ENCODE measurements at regions not wholly inside any gene's neighbourhood (a gene's known extent, or its start where the extent isn't known, plus 50 kb on each side); places are given as distances from the start of the nearest gene placed in this dataset.

DNA sequence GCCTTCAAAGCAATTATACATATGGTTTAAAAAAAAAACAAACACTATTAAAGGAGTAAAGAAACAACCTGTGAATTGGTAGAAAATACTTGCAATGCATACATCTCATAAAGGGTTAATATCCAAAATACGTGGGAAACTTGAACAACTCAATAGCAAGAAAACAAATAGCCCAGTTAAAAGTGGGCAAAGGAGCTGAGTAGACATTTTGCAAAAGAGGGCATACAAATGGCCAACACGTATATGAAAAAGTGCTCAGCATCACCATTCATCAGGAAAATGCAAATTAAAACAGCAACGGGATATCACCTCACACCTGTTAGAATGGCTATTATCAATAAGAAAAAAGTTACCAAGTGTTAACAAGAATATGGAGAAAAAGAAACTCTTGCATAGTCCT lies 298.3 kb upstream of the RBMS1 start:
- Histone ChIP-seq H3K4me1 (no peaks in the 10 kb centered on the region), H3K27me3 (no peaks in the 10 kb centered on the region), H3K27ac (no peak overlapping the region), H3K36me3 (no peaks in the 10 kb centered on the region), H3K9me3 (no peaks in the 10 kb centered on the region), H3K4me3 (no peak overlapping the region)
- intact Hi-C loops (cut with DNase I): no loop called here
- TF ChIP-seq, protein P1, sequence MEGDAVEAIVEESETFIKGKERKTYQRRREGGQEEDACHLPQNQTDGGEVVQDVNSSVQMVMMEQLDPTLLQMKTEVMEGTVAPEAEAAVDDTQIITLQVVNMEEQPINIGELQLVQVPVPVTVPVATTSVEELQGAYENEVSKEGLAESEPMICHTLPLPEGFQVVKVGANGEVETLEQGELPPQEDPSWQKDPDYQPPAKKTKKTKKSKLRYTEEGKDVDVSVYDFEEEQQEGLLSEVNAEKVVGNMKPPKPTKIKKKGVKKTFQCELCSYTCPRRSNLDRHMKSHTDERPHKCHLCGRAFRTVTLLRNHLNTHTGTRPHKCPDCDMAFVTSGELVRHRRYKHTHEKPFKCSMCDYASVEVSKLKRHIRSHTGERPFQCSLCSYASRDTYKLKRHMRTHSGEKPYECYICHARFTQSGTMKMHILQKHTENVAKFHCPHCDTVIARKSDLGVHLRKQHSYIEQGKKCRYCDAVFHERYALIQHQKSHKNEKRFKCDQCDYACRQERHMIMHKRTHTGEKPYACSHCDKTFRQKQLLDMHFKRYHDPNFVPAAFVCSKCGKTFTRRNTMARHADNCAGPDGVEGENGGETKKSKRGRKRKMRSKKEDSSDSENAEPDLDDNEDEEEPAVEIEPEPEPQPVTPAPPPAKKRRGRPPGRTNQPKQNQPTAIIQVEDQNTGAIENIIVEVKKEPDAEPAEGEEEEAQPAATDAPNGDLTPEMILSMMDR (IDR thresholded peaks at IDR 0.05): no peak
- no peak for DNase-seq (ENCODE audit: low spot score in 2 of 2)

DNA sequence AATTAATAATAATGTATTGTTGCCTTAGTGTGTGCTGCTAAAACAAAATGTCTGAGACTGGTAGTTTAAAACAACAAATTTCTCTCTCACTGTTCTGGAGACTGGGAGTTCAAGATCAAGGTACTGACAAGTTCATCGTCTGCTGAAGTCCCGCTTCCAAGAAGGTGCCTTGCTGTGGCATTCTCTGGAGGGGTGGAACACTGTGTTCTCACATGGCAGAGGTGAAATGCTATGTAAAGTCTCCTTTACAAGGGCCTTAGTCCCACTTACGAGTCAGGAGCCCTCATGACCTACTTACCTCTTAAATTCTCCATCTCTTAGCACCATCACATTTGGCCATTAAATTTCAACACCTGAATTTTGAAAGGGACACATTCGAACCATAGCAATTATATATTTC lies 299.2 kb upstream of the RBMS1 start:
- TF ChIP-seq, protein P1 (IDR thresholded peaks at IDR 0.05): no peak
- no peaks in the 10 kb centered on the region for H3K9me3 ChIP-seq
- no peaks in the 10 kb centered on the region for H3K4me1 ChIP-seq
- no peaks in the 10 kb centered on the region for H3K27me3 ChIP-seq
- H3K36me3 ChIP-seq: no peaks in the 10 kb centered on the region
- no peak overlapping the region for H3K27ac ChIP-seq
- no peak overlapping the region for H3K4me3 ChIP-seq
- intact Hi-C loops (cut with DNase I): no loop called here
- DNase-seq (ENCODE audit: low spot score in 2 of 2): no peak

DNA sequence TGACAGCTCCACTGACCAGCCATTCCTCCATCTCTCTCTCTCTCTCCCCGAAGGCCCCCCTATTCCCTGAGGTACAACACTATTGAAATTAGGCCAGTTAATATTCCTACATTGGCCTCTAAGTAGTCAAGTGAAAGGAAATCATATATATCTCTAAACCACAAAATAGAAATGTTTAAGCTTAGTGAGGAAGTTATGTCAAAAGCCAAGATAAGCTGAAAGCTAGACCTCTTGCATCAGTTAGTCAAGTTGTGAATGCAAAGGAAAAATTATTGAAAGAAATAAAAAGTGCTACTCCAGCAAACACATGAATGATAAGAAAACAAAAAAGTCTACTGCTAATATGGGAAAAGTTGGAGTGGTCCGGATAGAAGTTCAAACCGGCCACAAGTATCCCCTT lies 301.3 kb upstream of the RBMS1 start:
- Histone ChIP-seq H3K4me3 (no peak overlapping the region), H3K27ac (no peak overlapping the region), H3K27me3 (no peaks in the 10 kb centered on the region), H3K36me3 (no peaks in the 10 kb centered on the region), H3K9me3 (no peaks in the 10 kb centered on the region), H3K4me1 (no peaks in the 10 kb centered on the region)
- TF ChIP-seq, protein P1 (IDR thresholded peaks at IDR 0.05): no peak
- DNase-seq (ENCODE audit: low spot score in 2 of 2): no peak
- intact Hi-C loops (cut with DNase I): no loop called here

DNA sequence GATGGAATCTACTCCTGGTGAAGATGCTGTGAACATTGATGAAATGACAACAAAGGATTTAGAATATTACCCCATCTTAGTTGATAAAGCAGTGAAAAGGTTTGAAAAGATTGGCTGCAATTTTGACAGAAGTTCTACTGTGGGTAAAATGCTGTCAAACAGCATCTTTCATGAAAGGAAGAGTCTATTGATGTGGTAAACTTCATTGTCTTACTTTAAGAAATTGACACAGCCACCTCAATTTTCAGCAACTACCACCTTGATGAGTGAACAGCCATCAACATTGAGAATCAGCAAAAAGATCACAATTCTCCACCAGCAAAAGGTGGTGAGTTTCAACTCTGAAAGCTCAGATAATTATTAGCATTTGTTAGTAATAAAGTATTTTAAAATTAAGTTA lies 310.3 kb upstream of the RBMS1 start:
- intact Hi-C loops (cut with DNase I): no loop called here
- Histone ChIP-seq H3K27ac (no peak overlapping the region), H3K27me3 (no peaks in the 10 kb centered on the region), H3K4me3 (no peak overlapping the region), H3K9me3 (no peaks in the 10 kb centered on the region), H3K4me1 (no peaks in the 10 kb centered on the region), H3K36me3 (no peaks in the 10 kb centered on the region)
- no peak for DNase-seq (ENCODE audit: low spot score in 2 of 2)
- TF ChIP-seq, protein P1 (IDR thresholded peaks at IDR 0.05): no peak

DNA sequence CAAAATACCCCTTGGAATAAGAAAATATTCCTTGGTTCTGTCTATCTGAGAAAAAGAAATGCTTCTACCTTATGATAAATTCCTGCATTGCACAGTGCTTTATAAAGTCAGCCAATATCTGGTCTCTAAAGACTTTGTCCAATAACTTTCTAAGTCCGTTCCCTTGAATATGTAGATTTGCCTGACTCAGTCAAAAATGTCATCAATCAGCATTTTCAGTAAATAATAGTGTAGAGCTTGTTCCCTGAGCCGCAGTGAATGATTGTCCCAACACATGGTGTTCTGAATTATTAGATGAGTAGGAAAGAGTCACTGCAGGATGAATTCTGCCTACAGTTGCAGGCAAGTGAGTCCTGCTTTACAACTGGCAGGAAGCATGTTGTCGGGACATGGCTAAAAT lies 316.8 kb upstream of the RBMS1 start:
- H3K36me3 ChIP-seq: no peaks in the 10 kb centered on the region
- no peaks in the 10 kb centered on the region for H3K9me3 ChIP-seq
- no peak for DNase-seq (ENCODE audit: low spot score in 2 of 2)
- no peaks in the 10 kb centered on the region for H3K4me1 ChIP-seq
- no peak overlapping the region for H3K4me3 ChIP-seq
- TF ChIP-seq, protein P1 (IDR thresholded peaks at IDR 0.05): no peak
- no peak overlapping the region for H3K27ac ChIP-seq
- intact Hi-C loops (cut with DNase I): no loop called here
- H3K27me3 ChIP-seq: no peaks in the 10 kb centered on the region

DNA sequence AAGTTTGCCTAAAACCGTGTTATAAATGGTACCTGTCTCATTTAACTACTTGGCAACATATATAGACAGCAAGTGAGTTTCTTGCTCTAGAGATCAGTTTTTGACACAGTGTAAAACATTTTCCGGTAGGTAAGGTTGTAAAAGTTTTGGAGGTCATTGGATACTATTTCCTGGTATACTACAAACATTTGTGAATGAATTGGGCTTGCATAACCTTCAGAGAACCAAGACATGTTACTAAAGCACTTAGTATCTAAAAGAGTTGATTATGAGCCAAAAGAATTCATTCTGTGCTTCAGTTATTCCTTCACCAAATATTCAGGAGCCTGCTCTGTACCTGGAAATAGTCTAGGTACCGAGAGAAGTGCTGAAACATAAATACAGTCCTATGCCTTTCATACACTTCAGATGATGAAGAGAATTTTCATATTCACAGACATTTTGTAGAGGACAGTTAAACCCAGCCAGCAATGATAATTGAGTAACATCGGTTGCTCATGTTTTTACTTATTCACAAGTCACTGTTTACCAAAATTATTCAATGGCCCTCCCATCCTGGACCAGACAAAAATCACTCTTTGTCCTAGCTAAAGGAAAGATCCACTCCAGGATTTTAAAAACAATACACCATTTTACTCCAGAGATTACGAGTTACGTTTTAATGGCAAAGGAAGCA lies 319.4 kb upstream of the RBMS1 start:
- no peak overlapping the region for H3K4me3 ChIP-seq

More for the DNA sequence above, 319.4 kb upstream of the RBMS1 start:
- intact Hi-C loops (cut with DNase I): no loop called here
- no peak for DNase-seq (ENCODE audit: low spot score in 2 of 2)
- TF ChIP-seq, protein P1 (IDR thresholded peaks at IDR 0.05): no peak
- no peak overlapping the region for H3K27ac ChIP-seq
- H3K4me1 ChIP-seq: no peaks in the 10 kb centered on the region
- no peaks in the 10 kb centered on the region for H3K9me3 ChIP-seq
- H3K36me3 ChIP-seq: no peaks in the 10 kb centered on the region
- H3K27me3 ChIP-seq: no peaks in the 10 kb centered on the region

Measured in ascending aorta (tissue), 2 donors.